T-helper 1 cell treated with Interleukin-12 subunit alpha and Interleukin-12 subunit beta and Interleukin-4 antibody, amounts not matched to agents 30 μg/mL and 1 μg/mL, for 36 hours (primary cell): ENCODE measurements at regions not wholly inside any gene's neighbourhood (a gene's known extent, or its start where the extent isn't known, plus 50 kb on each side); places are given as distances from the start of the nearest gene placed in this dataset.

Experiments used
- H3K27ac Mint-ChIP-seq: one replicate; pipeline ENCODE4 v1.8.0; 2021; ENCODE audit warnings: mild to moderate bottlenecking, mixed read lengths
- H3K27me3 Mint-ChIP-seq: one replicate; pipeline ENCODE4 v1.8.0; 2021; ENCODE audit warnings: low read depth, mixed read lengths
- H3K36me3 Mint-ChIP-seq: one replicate; pipeline ENCODE4 v1.8.0; 2021; ENCODE audit warnings: low read depth, mixed read lengths
- H3K4me1 Mint-ChIP-seq: one replicate; pipeline ENCODE4 v1.8.0; 2021; ENCODE audit warnings: low read depth, mixed read lengths
- H3K4me3 Mint-ChIP-seq: one replicate; pipeline ENCODE4 v1.8.0; 2021; ENCODE audit warnings: mild to moderate bottlenecking, moderate library complexity, mixed read lengths
- H3K9me3 Mint-ChIP-seq: one replicate; pipeline ENCODE4 v1.8.0; 2021; ENCODE audit warnings: mixed read lengths

DNA sequence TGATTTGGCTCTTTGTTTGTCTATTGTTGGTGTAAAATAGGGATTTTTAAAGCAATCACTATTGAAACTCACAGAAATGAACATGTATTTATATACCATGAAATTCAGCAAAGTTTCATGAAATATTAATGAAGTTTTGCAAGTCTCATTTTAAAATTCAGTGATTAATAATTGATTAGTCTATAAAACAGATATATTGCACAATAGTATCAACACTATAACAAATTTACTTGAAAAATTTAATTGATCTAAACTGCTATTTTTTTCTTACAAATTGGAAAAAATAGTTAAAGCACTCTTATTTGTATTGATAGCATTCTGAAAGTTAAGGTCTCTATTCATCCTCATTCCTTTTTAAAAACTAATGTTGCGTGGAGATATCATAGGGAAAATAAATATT, 121.0 kb upstream of the PCDH9 start:
- Mint-ChIP-seq H3K4me3 (no peak overlapping the region), H3K4me1 (no peaks in the 10 kb centered on the region), H3K27me3 (no peaks in the 10 kb centered on the region), H3K9me3 (peaks cover 8% of the 10 kb centered on the region), H3K36me3 (no peaks in the 10 kb centered on the region), H3K27ac (no peak overlapping the region)

GRCh38 chr13:67343777-67344176, 113.6 kb upstream of the PCDH9 start:
- H3K9me3 Mint-ChIP-seq = peaks cover 24% of the 10 kb centered on the region
- no peaks in the 10 kb centered on the region for H3K36me3 Mint-ChIP-seq
- no peak overlapping the region for H3K27ac Mint-ChIP-seq
- H3K4me1 Mint-ChIP-seq = no peaks in the 10 kb centered on the region
- no peak overlapping the region for H3K4me3 Mint-ChIP-seq
- H3K27me3 Mint-ChIP-seq = no peaks in the 10 kb centered on the region

GRCh38 chr13:67341406-67341805, 111.3 kb upstream of the PCDH9 start:
- H3K36me3 Mint-ChIP-seq = no peaks in the 10 kb centered on the region
- no peak overlapping the region for H3K4me3 Mint-ChIP-seq
- H3K9me3 Mint-ChIP-seq = peaks cover 19% of the 10 kb centered on the region
- no peak overlapping the region for H3K27ac Mint-ChIP-seq
- H3K4me1 Mint-ChIP-seq = no peaks in the 10 kb centered on the region
- no peaks in the 10 kb centered on the region for H3K27me3 Mint-ChIP-seq

GRCh38 chr13:67330149-67330548, 100.0 kb upstream of the PCDH9 start:
- H3K36me3 Mint-ChIP-seq = no peaks in the 10 kb centered on the region
- no peak overlapping the region for H3K27ac Mint-ChIP-seq
- H3K4me3 Mint-ChIP-seq = no peak overlapping the region
- H3K4me1 Mint-ChIP-seq = no peaks in the 10 kb centered on the region
- no peaks in the 10 kb centered on the region for H3K27me3 Mint-ChIP-seq
- H3K9me3 Mint-ChIP-seq = no peaks in the 10 kb centered on the region

DNA sequence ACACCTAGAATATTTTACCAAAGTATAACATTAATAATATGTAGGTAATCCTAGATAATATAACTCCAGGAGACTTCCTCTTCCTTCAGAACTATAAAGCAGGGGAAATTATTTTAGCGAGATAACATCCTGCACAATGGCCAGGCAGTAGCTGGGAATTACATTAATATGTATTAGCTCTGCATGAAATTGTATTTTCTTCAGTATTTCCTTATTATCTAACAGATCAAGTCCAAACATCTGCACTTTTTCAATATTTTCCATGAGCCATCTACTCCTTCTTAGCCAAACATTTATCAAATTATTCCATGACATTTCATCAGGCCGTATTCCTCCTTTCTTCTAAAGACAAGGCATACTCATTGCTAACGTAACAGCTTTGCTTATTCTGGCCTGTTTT, 98.8 kb upstream of the PCDH9 start:
- no peaks in the 10 kb centered on the region for H3K36me3 Mint-ChIP-seq
- H3K27ac Mint-ChIP-seq = no peak overlapping the region
- no peaks in the 10 kb centered on the region for H3K4me1 Mint-ChIP-seq
- no peak overlapping the region for H3K4me3 Mint-ChIP-seq
- H3K9me3 Mint-ChIP-seq = no peaks in the 10 kb centered on the region
- no peaks in the 10 kb centered on the region for H3K27me3 Mint-ChIP-seq

- Mint-ChIP-seq H3K4me1 (no peaks in the 10 kb centered on the region), H3K4me3 (no peak overlapping the region), H3K36me3 (no peaks in the 10 kb centered on the region), H3K9me3 (no peaks in the 10 kb centered on the region), H3K27ac (no peak overlapping the region), H3K27me3 (no peaks in the 10 kb centered on the region)
Observed at GRCh38 chr13:67318860-67319259, 88.7 kb upstream of the PCDH9 start.

GRCh38 chr13:67318398-67318797, 88.3 kb upstream of the PCDH9 start:
- no peaks in the 10 kb centered on the region for H3K36me3 Mint-ChIP-seq
- no peaks in the 10 kb centered on the region for H3K9me3 Mint-ChIP-seq
- H3K4me3 Mint-ChIP-seq = no peak overlapping the region
- no peaks in the 10 kb centered on the region for H3K27me3 Mint-ChIP-seq
- no peaks in the 10 kb centered on the region for H3K4me1 Mint-ChIP-seq
- H3K27ac Mint-ChIP-seq = no peak overlapping the region

DNA sequence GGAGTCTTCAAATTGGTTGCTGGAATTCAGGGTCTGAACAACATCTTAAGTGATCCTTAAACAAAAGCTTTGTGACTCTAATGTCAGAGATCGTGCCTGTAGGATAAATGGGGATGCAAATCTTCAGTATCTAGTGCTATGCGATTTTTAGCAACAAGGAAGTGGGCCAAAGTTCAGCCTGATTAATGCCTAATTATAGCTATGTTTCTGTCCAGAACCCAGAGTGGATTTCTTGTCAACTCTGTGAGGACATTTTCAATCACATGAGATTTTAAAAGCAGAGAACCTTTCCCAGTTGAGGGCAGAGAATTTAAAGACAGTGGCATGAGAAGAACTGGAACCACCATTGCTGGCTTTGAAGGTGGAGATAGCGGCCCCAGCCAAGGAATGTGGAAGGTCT, 84.3 kb upstream of the PCDH9 start:
- Mint-ChIP-seq H3K9me3 (no peaks in the 10 kb centered on the region), H3K27me3 (no peaks in the 10 kb centered on the region), H3K4me3 (no peak overlapping the region), H3K4me1 (no peaks in the 10 kb centered on the region), H3K36me3 (no peaks in the 10 kb centered on the region), H3K27ac (no peak overlapping the region)

DNA sequence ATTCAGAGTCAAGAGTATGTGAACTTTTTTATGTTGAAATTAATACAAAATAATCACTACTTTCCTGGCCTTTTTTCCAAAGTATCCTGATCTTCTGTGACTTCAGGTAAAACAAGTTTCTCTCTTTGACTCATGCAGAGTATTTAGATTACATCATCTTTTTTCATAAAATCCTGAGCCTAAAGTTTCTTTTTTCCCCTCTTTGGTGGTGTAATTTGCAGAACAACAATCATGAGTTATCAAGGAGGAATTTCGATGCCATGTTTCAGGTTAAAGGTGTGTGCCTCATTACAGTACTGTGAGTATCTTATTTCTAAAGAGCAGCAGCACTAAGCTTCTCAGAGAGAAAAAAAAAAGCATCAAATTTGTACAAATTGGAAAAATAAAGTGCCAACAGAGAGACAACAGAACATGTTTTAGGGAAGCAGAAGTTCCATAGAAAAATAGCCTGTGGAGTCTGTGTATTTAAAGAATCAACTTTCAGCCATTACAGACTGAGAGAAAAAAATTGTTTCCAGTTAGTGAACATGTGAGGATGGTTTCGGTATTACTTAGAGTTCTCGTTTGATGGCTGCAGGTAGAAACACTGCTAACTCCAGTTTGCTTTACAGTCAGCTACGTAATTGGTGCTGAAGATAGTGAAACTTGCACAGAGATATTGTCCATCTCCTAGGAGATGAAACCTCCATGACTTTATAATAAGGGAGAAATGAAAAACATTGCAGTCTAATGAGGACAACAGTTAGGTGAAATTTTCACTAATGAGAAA, 78.1 kb upstream of the PCDH9 start:
- Mint-ChIP-seq H3K4me1 (no peaks in the 10 kb centered on the region), H3K27ac (no peak overlapping the region), H3K36me3 (no peaks in the 10 kb centered on the region), H3K9me3 (no peaks in the 10 kb centered on the region), H3K27me3 (no peaks in the 10 kb centered on the region), H3K4me3 (no peak overlapping the region)

GRCh38 chr13:67306742-67307141, 76.6 kb upstream of the PCDH9 start:
- Mint-ChIP-seq H3K9me3 (no peaks in the 10 kb centered on the region), H3K36me3 (no peaks in the 10 kb centered on the region), H3K27me3 (no peaks in the 10 kb centered on the region), H3K4me1 (no peaks in the 10 kb centered on the region), H3K4me3 (no peak overlapping the region), H3K27ac (no peak overlapping the region)

GRCh38 chr13:67303661-67304333, 73.7 kb upstream of the PCDH9 start:
- no peaks in the 10 kb centered on the region for H3K9me3 Mint-ChIP-seq
- no peaks in the 10 kb centered on the region for H3K4me1 Mint-ChIP-seq
- H3K4me3 Mint-ChIP-seq = no peak overlapping the region
- no peaks in the 10 kb centered on the region for H3K36me3 Mint-ChIP-seq
- no peak overlapping the region for H3K27ac Mint-ChIP-seq
- H3K27me3 Mint-ChIP-seq = no peaks in the 10 kb centered on the region

DNA sequence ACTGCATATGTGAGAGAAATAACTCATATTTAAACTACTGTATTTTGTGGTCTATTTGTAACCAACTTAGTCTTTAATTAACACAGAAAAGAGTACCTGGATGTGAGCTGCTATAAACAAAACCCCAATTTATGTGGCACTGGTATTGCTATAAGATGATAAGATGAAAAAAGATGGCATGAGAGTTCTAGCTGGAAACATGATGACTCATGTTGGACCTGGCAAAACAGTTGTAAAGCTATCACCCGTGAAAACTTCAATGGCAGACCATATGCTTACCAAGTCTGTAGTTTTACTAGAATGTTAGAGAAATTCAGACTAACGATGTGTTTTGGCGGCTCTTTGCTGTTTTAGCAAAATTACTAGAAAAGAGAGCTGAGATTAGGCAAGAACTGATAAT, 69.6 kb upstream of the PCDH9 start:
- H3K36me3 Mint-ChIP-seq = no peaks in the 10 kb centered on the region
- no peak overlapping the region for H3K27ac Mint-ChIP-seq
- H3K4me3 Mint-ChIP-seq = no peak overlapping the region
- H3K9me3 Mint-ChIP-seq = no peaks in the 10 kb centered on the region
- H3K4me1 Mint-ChIP-seq = no peaks in the 10 kb centered on the region
- no peaks in the 10 kb centered on the region for H3K27me3 Mint-ChIP-seq

DNA sequence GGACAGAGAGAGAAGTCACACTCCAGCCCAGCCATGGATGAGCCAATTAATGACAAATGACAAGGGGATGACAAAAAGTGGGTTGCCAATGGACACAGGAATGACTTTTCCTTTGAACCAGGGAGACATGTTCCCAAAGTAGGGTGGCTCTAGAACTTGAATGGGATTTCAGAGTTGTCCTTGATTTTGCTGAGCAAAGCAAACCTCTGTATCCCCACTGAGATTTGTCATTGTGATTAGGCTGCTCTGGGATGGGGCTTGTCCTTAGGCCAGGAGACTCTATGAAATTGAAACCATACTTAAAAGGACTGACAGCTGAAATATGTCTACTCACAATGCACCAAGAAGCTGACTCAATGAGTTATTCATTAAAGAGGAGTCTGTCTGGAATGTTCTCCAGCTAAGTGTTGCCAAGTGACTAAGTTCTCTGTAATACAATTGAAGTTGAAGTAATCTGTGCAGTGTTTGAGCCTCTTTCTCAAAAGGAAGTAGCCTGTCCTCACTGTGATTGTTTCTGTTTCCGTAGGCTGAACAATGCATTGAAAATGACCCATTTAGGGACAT, 69.0 kb upstream of the PCDH9 start:
- Mint-ChIP-seq H3K27ac (no peak overlapping the region), H3K36me3 (no peaks in the 10 kb centered on the region), H3K4me1 (no peaks in the 10 kb centered on the region), H3K4me3 (no peak overlapping the region), H3K27me3 (no peaks in the 10 kb centered on the region), H3K9me3 (no peaks in the 10 kb centered on the region)

- H3K27me3 Mint-ChIP-seq = no peaks in the 10 kb centered on the region
- H3K4me1 Mint-ChIP-seq = no peaks in the 10 kb centered on the region
- H3K9me3 Mint-ChIP-seq = no peaks in the 10 kb centered on the region
- H3K4me3 Mint-ChIP-seq = no peak overlapping the region
- H3K27ac Mint-ChIP-seq = no peak overlapping the region
- no peaks in the 10 kb centered on the region for H3K36me3 Mint-ChIP-seq
Observed at GRCh38 chr13:67298297-67298696, 68.2 kb upstream of the PCDH9 start.

- H3K27me3 Mint-ChIP-seq = no peaks in the 10 kb centered on the region
- no peak overlapping the region for H3K4me3 Mint-ChIP-seq
- no peaks in the 10 kb centered on the region for H3K9me3 Mint-ChIP-seq
- H3K4me1 Mint-ChIP-seq = no peaks in the 10 kb centered on the region
- H3K36me3 Mint-ChIP-seq = no peaks in the 10 kb centered on the region
- H3K27ac Mint-ChIP-seq = no peak overlapping the region
Observed at GRCh38 chr13:67296511-67296910, 66.4 kb upstream of the PCDH9 start.
